Liver (tissue), 8 donors: ENCODE measurements at regions not wholly inside any gene's neighbourhood (a gene's known extent, or its start where the extent isn't known, plus 50 kb on each side); places are given as distances from the start of the nearest gene placed in this dataset.

ENCODE experiments used
- DNase-seq: peaks from one replicate; pipeline ENCODE4 v3.0.0-alpha.2; 2017; ENCODE audit warnings: low spot score
- H3K27ac ChIP-seq, 2 donors: one replicate each; pipeline ENCODE4 v1.7.0; 2013; ENCODE audit warnings: inconsistent platforms in 2 of 2, low read length in 2 of 2, control low read depth in 1 of 2, low read depth in 1 of 2, mild to moderate bottlenecking in 1 of 2
- H3K27me3 ChIP-seq, 4 donors: one replicate each; pipeline versions ENCODE4 v1.6.1 to v1.7.0; 2013; ENCODE audit warnings: low read length in 3 of 4, inconsistent platforms in 1 of 4, mild to moderate bottlenecking in 1 of 4, moderate library complexity in 1 of 4; ENCODE audit not compliant: control insufficient read depth in 4 of 4, insufficient read depth in 4 of 4
- H3K36me3 ChIP-seq, 4 donors: one replicate each; pipeline versions ENCODE4 v1.6.1 to v1.7.0; 2013; ENCODE audit warnings: low read length in 3 of 4, mild to moderate bottlenecking in 3 of 4, low read depth in 1 of 4, moderate library complexity in 1 of 4; ENCODE audit not compliant: control insufficient read depth in 4 of 4, insufficient read depth in 3 of 4
- H3K4me1 ChIP-seq, 4 donors: one replicate each; pipeline versions ENCODE4 v1.6.1 to v1.7.0; 2013; ENCODE audit warnings: low read length in 3 of 4, mild to moderate bottlenecking in 3 of 4, moderate library complexity in 1 of 4; ENCODE audit not compliant: control insufficient read depth in 4 of 4, insufficient read depth in 4 of 4
- H3K4me3 ChIP-seq, 3 donors: one replicate each; pipeline versions ENCODE4 v1.6.1 to v1.7.0; 2013; ENCODE audit warnings: low read length in 3 of 3, control low read depth in 1 of 3, low read depth in 1 of 3, mild to moderate bottlenecking in 1 of 3
- H3K9ac ChIP-seq, 2 donors: one replicate each; pipeline ENCODE4 v1.7.0; 2013; ENCODE audit warnings: low read length in 2 of 2, mild to moderate bottlenecking in 2 of 2, moderate library complexity in 2 of 2, control low read depth in 1 of 2, low read depth in 1 of 2
- H3K9me3 ChIP-seq, 4 donors: one replicate each; pipeline versions ENCODE4 v1.6.1 to v1.7.0; 2013; ENCODE audit warnings: low read length in 3 of 4; ENCODE audit not compliant: control insufficient read depth in 4 of 4
- EGR1 ChIP-seq, 2 donors: IDR thresholded peaks; 2 replicates each; pipeline ENCODE4 v1.6.1; 2016 to 2018; ENCODE audit warnings: antibody characterized with exemption in 2 of 2, low read depth in 2 of 2
- FOXA1 ChIP-seq: IDR thresholded peaks from 2 replicates; pipeline ENCODE4 v1.6.1; 2016; ENCODE audit warnings: antibody characterized with exemption
- FOXA2 ChIP-seq: IDR thresholded peaks from 2 replicates; pipeline ENCODE4 v1.6.1; 2016; ENCODE audit warnings: antibody characterized with exemption
- GABPA ChIP-seq, 2 donors: IDR thresholded peaks in 1 of 2; conservative IDR thresholded peaks in 1 of 2; 2 replicates each; pipeline ENCODE4 v1.6.1; 2016; ENCODE audit warnings: antibody characterized with exemption in 2 of 2, mild to moderate bottlenecking in 1 of 2, moderate library complexity in 1 of 2
- HNF4A ChIP-seq, 2 donors: conservative IDR thresholded peaks; 2 replicates each; pipeline ENCODE4 v1.6.1; 2016; ENCODE audit warnings: antibody characterized with exemption in 2 of 2, mild to moderate bottlenecking in 2 of 2
- HNF4G ChIP-seq: IDR thresholded peaks from 2 replicates; pipeline ENCODE4 v1.6.1; 2016; ENCODE audit warnings: antibody characterized with exemption
- JUND ChIP-seq, 2 donors: IDR thresholded peaks; 2 replicates each; pipeline ENCODE4 v1.6.1; 2016; ENCODE audit warnings: antibody characterized with exemption in 2 of 2
- MAX ChIP-seq: IDR thresholded peaks from 2 replicates; pipeline ENCODE4 v1.6.1; 2016; ENCODE audit warnings: antibody characterized with exemption
- REST ChIP-seq: IDR thresholded peaks from 2 replicates; pipeline ENCODE4 v1.6.1; 2016; ENCODE audit warnings: antibody characterized with exemption, mild to moderate bottlenecking
- RXRA ChIP-seq, 2 donors: IDR thresholded peaks; 2 replicates each; pipeline ENCODE4 v1.6.1; 2017 to 2018; ENCODE audit warnings: antibody characterized with exemption in 2 of 2, mild to moderate bottlenecking in 1 of 2
- SP1 ChIP-seq: IDR thresholded peaks from 2 replicates; pipeline ENCODE4 v1.6.1; 2018; ENCODE audit warnings: antibody characterized with exemption, mild to moderate bottlenecking
- YY1 ChIP-seq: IDR thresholded peaks from 2 replicates; pipeline ENCODE4 v1.6.1; 2016; ENCODE audit warnings: antibody characterized with exemption, mild to moderate bottlenecking
- ZBTB33 ChIP-seq: IDR thresholded peaks from 2 replicates; pipeline ENCODE4 v1.6.1; 2016; ENCODE audit warnings: antibody characterized with exemption
- WGBS: extraction: QIAGEN DNeasy Blood & Tissue Kit; methylation state at CpG from one replicate; pipeline ENCODE4 v1.1.7; 2013; 5-methylcytosine and 5-hydroxymethylcytosine counted together
- TF ChIP-seq, protein P1 (sequence below): fragments of 150-350 bp; IDR thresholded peaks from 2 replicates; pipeline ENCODE4 v1.5.1; 2017; ENCODE audit warnings: improper control_type of control experiment, low read depth, low read length; ENCODE audit not compliant: missing input control
- TF ChIP-seq, protein P2 (sequence below): IDR thresholded peaks from 2 replicates; pipeline ENCODE4 v1.6.1; 2016; ENCODE audit warnings: antibody characterized with exemption
- donor health status: healthy.
- donor health status: healthy.
- donor health status: healthy.
- donor health status: healthy.
- donor health status: healthy.

DNA sequence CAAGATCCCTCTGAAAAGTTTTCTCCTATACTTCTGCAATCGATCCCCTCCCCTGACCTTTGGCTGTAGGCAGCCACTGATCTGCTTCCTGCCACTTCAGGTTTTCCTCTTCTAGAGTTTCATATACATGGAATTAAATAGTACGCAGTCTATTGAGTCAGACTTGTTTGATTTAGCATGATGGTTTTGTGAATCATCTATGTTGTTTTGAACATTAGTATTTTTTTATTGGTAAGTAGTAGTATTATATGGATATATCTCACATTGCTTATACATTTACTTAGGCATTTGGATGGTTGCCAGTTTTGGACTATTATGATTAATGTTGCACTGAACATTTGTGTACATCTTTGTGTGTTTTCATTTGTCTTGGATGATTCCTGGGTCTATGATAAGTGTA is 518.0 kb downstream of the CD109 start:
- TF ChIP-seq SP1: no peak
- no peak overlapping the region for H3K27ac ChIP-seq

DNA sequence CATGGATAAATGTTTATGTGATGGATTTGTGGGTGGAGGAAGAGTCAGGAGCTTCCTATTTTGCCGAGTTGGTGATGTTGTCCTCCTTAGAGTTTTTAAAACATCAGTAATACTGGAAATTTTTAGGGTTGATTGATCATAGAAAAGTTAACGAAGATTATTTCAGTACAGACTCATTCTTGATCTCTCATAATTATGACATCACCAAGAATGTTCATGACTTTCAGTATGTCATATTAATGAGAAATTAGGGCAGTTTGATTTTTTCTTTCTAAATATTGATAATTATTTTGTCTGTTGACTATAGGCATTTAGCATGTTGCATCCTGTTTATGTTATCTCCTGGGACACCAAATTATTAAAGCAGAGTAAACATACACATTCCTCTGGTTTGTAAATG is 512.2 kb downstream of the CD109 start:
- no peak overlapping the region for H3K27ac ChIP-seq
- no peaks in the 10 kb centered on the region for H3K4me1 ChIP-seq
- no peak overlapping the region for H3K9ac ChIP-seq
- 60% methylated on average over 2 of the region's 2 CpGs for WGBS
- H3K27me3 ChIP-seq: no peaks in the 10 kb centered on the region
- DNase-seq: no peak
- no peak for TF ChIP-seq JUND (IDR thresholded peaks at IDR 0.05)
- TF ChIP-seq HNF4A (conservative IDR thresholded peaks at IDR 0.05): no peak
- no peak for TF ChIP-seq REST
- TF ChIP-seq FOXA2: no peak
- no peak for TF ChIP-seq RXRA (IDR thresholded peaks at IDR 0.05)
- no peak for TF ChIP-seq SP1
- no peak overlapping the region for H3K4me3 ChIP-seq
- H3K9me3 ChIP-seq: peaks cover 0 to 4% (median under 1%) of the 10 kb centered on the region in 4 donors
- no peaks in the 10 kb centered on the region for H3K36me3 ChIP-seq

More for the DNA sequence above, 518.0 kb downstream of the CD109 start:
- DNase-seq: no peak
- no peak overlapping the region for H3K9ac ChIP-seq
- no peaks in the 10 kb centered on the region for H3K9me3 ChIP-seq
- H3K4me1 ChIP-seq: no peaks in the 10 kb centered on the region
- no peaks in the 10 kb centered on the region for H3K27me3 ChIP-seq
- WGBS: 57% methylated on average over 2 of the region's 2 CpGs
- H3K36me3 ChIP-seq: no peaks in the 10 kb centered on the region
- no peak overlapping the region for H3K4me3 ChIP-seq

- Histone ChIP-seq H3K9me3 (peaks cover 0 to 4% (median 0%) of the 10 kb centered on the region in 4 donors), H3K9ac (no peak overlapping the region), H3K4me1 (no peaks in the 10 kb centered on the region), H3K36me3 (no peaks in the 10 kb centered on the region), H3K27ac (no peak overlapping the region), H3K4me3 (no peak overlapping the region), H3K27me3 (no peaks in the 10 kb centered on the region)
- no peak for DNase-seq
- 64% methylated on average over 4 of the region's 4 CpGs for WGBS
- TF ChIP-seq SP1 (no peak), MAX (no peak), RXRA (IDR thresholded peaks at IDR 0.05) (no peak), HNF4A (conservative IDR thresholded peaks at IDR 0.05) (no peak), YY1 (no peak), EGR1 (IDR thresholded peaks at IDR 0.05; ENCODE audit: low read depth in 2 of 2) (no peak), GABPA (IDR thresholded peaks at IDR 0.05 in 1 of 2, conservative IDR thresholded peaks at IDR 0.05 in 1 of 2) (no peak), FOXA2 (no peak), HNF4G (no peak), REST (no peak), JUND (IDR thresholded peaks at IDR 0.05) (no peak), FOXA1 (no peak), ZBTB33 (no peak)
- TF ChIP-seq, protein P1, sequence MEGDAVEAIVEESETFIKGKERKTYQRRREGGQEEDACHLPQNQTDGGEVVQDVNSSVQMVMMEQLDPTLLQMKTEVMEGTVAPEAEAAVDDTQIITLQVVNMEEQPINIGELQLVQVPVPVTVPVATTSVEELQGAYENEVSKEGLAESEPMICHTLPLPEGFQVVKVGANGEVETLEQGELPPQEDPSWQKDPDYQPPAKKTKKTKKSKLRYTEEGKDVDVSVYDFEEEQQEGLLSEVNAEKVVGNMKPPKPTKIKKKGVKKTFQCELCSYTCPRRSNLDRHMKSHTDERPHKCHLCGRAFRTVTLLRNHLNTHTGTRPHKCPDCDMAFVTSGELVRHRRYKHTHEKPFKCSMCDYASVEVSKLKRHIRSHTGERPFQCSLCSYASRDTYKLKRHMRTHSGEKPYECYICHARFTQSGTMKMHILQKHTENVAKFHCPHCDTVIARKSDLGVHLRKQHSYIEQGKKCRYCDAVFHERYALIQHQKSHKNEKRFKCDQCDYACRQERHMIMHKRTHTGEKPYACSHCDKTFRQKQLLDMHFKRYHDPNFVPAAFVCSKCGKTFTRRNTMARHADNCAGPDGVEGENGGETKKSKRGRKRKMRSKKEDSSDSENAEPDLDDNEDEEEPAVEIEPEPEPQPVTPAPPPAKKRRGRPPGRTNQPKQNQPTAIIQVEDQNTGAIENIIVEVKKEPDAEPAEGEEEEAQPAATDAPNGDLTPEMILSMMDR: no peak
- TF ChIP-seq, protein P2, sequence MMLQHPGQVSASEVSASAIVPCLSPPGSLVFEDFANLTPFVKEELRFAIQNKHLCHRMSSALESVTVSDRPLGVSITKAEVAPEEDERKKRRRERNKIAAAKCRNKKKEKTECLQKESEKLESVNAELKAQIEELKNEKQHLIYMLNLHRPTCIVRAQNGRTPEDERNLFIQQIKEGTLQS: no peak
These were observed 503.4 kb downstream of the CD109 start for GRCh38 chr6:74199215-74199915.
